SU-DHL-6 (cell line): ENCODE measurements at regions not wholly inside any gene's neighbourhood (a gene's known extent, or its start where the extent isn't known, plus 50 kb on each side); places are given as distances from the start of the nearest gene placed in this dataset.

Source experiments
- H2AFZ ChIP-seq: fragments of 200-600 bp; sonication (generic); 2 replicates; pipeline ENCODE4 v1.6.1; 2014; ENCODE audit warnings: low read depth, mild to moderate bottlenecking, moderate library complexity, mixed read lengths, antibody characterized with exemption, low read length; ENCODE audit not compliant: severe bottlenecking
- H3F3A ChIP-seq: fragments of 200-600 bp; shearing (Covaris generic); 2 replicates; pipeline ENCODE4 v1.6.0; 2016; ENCODE audit warnings: antibody characterized with exemption, mild to moderate bottlenecking; ENCODE audit not compliant: insufficient read depth
- H3K27ac ChIP-seq: fragments of 200-600 bp; sonication (generic); 2 replicates; pipeline ENCODE4 v1.5.1; 2016; ENCODE audit warnings: low read depth, mild to moderate bottlenecking, low read length, moderate library complexity, mixed read lengths
- H3K27me3 ChIP-seq: fragments of 200-600 bp; sonication (generic), shearing (Covaris generic); 2 replicates; pipeline ENCODE4 v1.6.0; 2014; ENCODE audit warnings: mild to moderate bottlenecking, low read length
- H3K36me3 ChIP-seq: fragments of 200-600 bp; sonication (generic); 2 replicates; pipeline ENCODE4 v1.6.1; 2014; ENCODE audit warnings: mild to moderate bottlenecking, low read length, mixed read lengths
- H3K4me2 ChIP-seq: fragments of 300-600, 200-600 bp; shearing (Covaris generic), sonication (generic); 2 replicates; pipeline ENCODE4 v1.6.0; 2014; ENCODE audit warnings: low read length, low read depth, mild to moderate bottlenecking; ENCODE audit not compliant: poor library complexity, severe bottlenecking
- H3K4me3 ChIP-seq: fragments of 200-600 bp; sonication (generic); 2 replicates; pipeline ENCODE4 v1.5.1; 2014; ENCODE audit warnings: antibody characterized with exemption, low read length, mild to moderate bottlenecking, mixed read lengths; ENCODE audit not compliant: insufficient read depth, poor library complexity, severe bottlenecking
- H3K79me2 ChIP-seq: fragments of 200-600 bp; sonication (generic); 2 replicates; pipeline ENCODE4 v1.6.1; 2014; ENCODE audit warnings: mild to moderate bottlenecking, low read length, moderate library complexity; ENCODE audit not compliant: insufficient read depth
- H3K9ac ChIP-seq: fragments of 200-600 bp; sonication (generic); 2 replicates; pipeline ENCODE4 v1.7.0; 2014; ENCODE audit warnings: mild to moderate bottlenecking, low read length
- H3K9me2 ChIP-seq: fragments of 200-600 bp; sonication (generic); replicated peaks from 2 replicates; pipeline ENCODE4 v1.6.1; 2014; ENCODE audit warnings: low read length; ENCODE audit not compliant: insufficient read depth
- H3K9me3 ChIP-seq: fragments of 200-600 bp; sonication (generic); 2 replicates; pipeline ENCODE4 v1.6.1; 2014; ENCODE audit warnings: low read length, mixed read lengths; ENCODE audit not compliant: insufficient read depth
- H4K20me1 ChIP-seq: fragments of 200-600 bp; sonication (generic); 2 replicates; pipeline ENCODE4 v1.6.1; 2014; ENCODE audit warnings: low read depth, mild to moderate bottlenecking, antibody characterized with exemption, low read length, moderate library complexity, mixed read lengths
- CTCF ChIP-seq: fragments of 200-600 bp; sonication (generic); IDR thresholded peaks from one replicate; pipeline ENCODE4 v1.5.1; 2017; ENCODE audit warnings: antibody characterized with exemption, mild to moderate bottlenecking, low read length, moderate library complexity; ENCODE audit not compliant: insufficient read depth, poor library complexity, severe bottlenecking
- EZH2phosphoT487 ChIP-seq: fragments of 200-600 bp; sonication (generic), shearing (Covaris generic); conservative IDR thresholded peaks from 2 replicates; pipeline ENCODE4 v1.6.1; 2018; ENCODE audit warnings: mild to moderate bottlenecking, antibody characterized with exemption, low read length, moderate library complexity, mixed read lengths

- H2AFZ ChIP-seq = no peak overlapping the region
- H3K4me3 ChIP-seq = no peak overlapping the region
- H3K9ac ChIP-seq = no peak overlapping the region
Observed at GRCh38 chr21:17387030-17387617, 125.7 kb upstream of the CXADR start.

GRCh38 chr21:17388226-17388625 lies 124.6 kb upstream of the CXADR start:
- no peaks in the 10 kb centered on the region for H3F3A ChIP-seq
- H3K9me3 ChIP-seq = no peaks in the 10 kb centered on the region
- H3K4me2 ChIP-seq = no peak overlapping the region
- no peaks in the 10 kb centered on the region for H3K79me2 ChIP-seq
- H3K4me3 ChIP-seq = no peak overlapping the region
- H3K27me3 ChIP-seq = no peaks in the 10 kb centered on the region
- H3K36me3 ChIP-seq = no peaks in the 10 kb centered on the region
- H4K20me1 ChIP-seq = no peaks in the 10 kb centered on the region
- H3K9me2 ChIP-seq = no peaks in the 10 kb centered on the region
- no peak overlapping the region for H2AFZ ChIP-seq
- H3K27ac ChIP-seq = no peak overlapping the region
- no peak for TF ChIP-seq CTCF
- H3K9ac ChIP-seq = no peak overlapping the region

More at GRCh38 chr21:17387030-17387617, 125.7 kb upstream of the CXADR start:
- no peak overlapping the region for H3K4me2 ChIP-seq
- no peaks in the 10 kb centered on the region for H3F3A ChIP-seq
- H3K27me3 ChIP-seq = no peaks in the 10 kb centered on the region
- no peaks in the 10 kb centered on the region for H3K79me2 ChIP-seq
- no peaks in the 10 kb centered on the region for H3K36me3 ChIP-seq
- no peaks in the 10 kb centered on the region for H4K20me1 ChIP-seq
- H3K9me3 ChIP-seq = no peaks in the 10 kb centered on the region
- TF ChIP-seq EZH2phosphoT487 = no peak
- peak; percentile 42 for TF ChIP-seq CTCF
- no peak overlapping the region for H3K27ac ChIP-seq
- H3K9me2 ChIP-seq = no peaks in the 10 kb centered on the region

- H3K36me3 ChIP-seq = no peaks in the 10 kb centered on the region
- H3F3A ChIP-seq = no peaks in the 10 kb centered on the region
- H3K4me2 ChIP-seq = no peak overlapping the region
- H3K9me3 ChIP-seq = no peaks in the 10 kb centered on the region
- H3K27ac ChIP-seq = no peak overlapping the region
- H3K27me3 ChIP-seq = no peaks in the 10 kb centered on the region
- no peak for TF ChIP-seq EZH2phosphoT487
- no peak for TF ChIP-seq CTCF
- no peak overlapping the region for H2AFZ ChIP-seq
- H3K79me2 ChIP-seq = no peaks in the 10 kb centered on the region
- no peaks in the 10 kb centered on the region for H3K9me2 ChIP-seq
- no peaks in the 10 kb centered on the region for H4K20me1 ChIP-seq
- no peak overlapping the region for H3K4me3 ChIP-seq
- H3K9ac ChIP-seq = no peak overlapping the region
Observed at GRCh38 chr21:17389311-17389710, 123.5 kb upstream of the CXADR start.
